NCI-H1105 (cell line): ENCODE measurements at regions not wholly inside any gene's neighbourhood (a gene's known extent, or its start where the extent isn't known, plus 50 kb on each side); places are given as distances from the start of the nearest gene placed in this dataset.

Experiments
- DNase-seq: peaks from one replicate; lab custom pipeline; 2025; lab: John Stamatoyannopoulos, UW

DNA sequence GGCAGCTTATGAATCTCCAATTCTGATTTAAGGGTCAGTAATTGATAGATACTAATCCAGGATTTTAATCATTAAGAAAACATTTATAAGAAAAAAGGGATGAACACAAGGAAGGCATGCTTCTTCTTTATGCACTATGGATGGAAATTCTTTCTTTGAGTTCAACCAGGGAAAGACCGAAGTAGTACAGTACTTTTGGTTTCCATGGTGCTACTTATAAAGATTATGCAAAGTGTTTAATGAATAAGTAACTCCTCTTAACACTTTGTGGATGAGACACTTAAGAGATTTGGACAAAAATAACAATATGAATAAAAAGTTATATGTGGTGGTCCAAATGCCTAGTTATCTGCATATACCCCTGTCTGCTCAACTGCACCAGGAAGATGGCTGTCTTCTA lies 666.5 kb upstream of the FANCL start:
- no peak for DNase-seq

DNA sequence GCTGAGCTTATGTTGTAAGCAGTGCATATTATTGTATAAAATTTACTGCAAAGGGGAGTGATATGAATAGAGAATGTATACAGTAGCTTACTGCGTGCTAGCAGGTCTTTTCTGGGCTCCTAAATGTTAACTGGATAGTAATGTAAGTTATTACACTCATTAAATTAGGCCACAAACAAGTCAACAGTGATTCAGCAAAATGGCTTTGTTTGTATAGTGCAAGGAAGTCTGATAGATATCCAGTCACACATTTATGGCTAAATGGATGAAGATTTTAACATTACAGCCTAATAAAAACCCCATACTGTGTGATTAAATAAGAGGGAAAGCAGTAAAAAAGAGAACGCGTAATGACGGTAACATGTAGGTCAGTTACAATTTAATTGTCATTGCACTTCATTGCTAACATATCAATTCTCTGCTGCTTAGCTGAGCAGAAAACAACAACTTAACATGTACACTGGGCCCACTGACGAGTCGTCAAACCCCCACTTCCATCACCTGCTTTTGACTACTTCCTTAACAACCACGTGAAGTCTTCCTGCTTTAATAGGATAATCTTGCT lies 665.0 kb upstream of the FANCL start:
- peak; percentile 23 for DNase-seq

- no peak for DNase-seq
Measured at GRCh38 chr2:58904095-58904494, 663.0 kb upstream of the FANCL start.

GRCh38 chr2:58903427-58903826 lies 662.3 kb upstream of the FANCL start:
- no peak for DNase-seq

GRCh38 chr2:58900246-58901027 lies 659.3 kb upstream of the FANCL start:
- DNase-seq = no peak

DNA sequence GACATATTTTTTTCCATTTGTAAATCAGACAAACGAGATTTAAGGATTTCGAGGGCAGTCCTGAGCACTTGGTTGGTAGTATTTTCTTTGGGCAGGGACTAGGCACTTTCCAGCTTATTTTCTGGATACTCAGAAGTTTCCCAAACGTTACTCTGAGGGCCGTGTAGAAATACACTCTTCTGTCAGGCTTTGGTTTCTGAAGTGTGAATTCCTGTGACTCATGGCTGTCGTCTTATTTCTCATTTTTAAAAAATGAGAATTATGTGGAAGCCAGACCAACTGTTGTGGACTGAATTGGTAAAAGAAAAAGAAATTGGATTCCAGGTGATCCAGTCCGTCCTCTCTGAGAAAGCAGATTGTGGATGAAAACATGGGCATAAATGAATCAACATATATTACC lies 658.6 kb upstream of the FANCL start:
- DNase-seq = no peak

DNA sequence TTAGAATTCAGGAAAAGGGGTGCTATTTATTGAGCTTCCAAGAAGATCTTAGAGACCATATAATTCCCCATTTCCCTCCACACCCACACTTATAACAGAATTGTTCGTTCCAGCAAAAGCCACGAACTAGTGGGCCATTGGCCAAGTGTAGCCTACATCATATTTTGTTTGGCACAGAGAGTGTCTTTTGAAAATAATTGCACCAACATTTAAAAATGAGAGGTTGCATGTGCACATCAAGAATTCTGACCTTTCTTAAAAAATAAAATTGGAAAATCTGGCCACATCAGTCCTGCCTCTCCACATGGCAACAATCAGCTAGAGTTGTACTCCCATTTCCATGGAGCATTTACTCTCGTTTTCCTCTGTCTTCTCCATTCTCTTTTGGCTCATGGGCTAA lies 655.5 kb upstream of the FANCL start:
- no peak for DNase-seq

GRCh38 chr2:58895857-58896256 lies 654.7 kb upstream of the FANCL start:
- DNase-seq = no peak

DNA sequence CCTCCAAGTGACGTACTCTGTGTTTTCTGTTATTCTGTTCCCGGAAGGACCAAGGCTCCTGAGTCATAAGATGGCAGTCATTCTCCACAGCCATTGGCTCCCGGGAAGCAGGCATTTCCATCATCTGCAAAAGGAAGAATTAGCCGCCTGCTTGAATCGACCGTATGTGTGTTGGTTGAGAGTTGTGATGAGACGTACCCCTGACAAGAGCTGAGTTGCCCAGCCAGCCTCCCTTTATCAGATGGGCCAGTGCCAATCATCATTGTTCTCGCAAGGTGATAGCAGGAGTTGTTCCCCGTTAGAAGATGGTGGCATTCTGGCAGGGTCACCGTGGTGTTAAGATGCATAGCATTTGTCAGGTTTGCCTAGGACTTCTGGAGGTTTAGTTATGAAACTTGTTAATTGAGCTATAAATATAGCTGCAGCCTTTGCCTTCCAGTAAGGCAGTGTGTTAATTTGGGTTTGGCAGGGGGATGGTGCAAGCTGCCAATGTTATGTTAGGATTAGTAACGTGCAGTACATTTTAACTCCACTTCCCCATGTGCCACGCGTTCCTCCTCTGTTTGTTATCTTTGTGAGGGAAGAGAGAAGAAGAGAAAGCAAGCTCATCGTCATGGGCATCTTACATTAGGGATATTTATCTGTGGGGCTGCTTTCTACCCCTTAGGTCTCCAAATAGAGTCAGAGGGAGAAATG lies 652.7 kb upstream of the FANCL start:
- DNase-seq = no peak

- no peak for DNase-seq
Measured at GRCh38 chr2:58891828-58892377, 650.8 kb upstream of the FANCL start.

GRCh38 chr2:58890865-58891525 lies 649.9 kb upstream of the FANCL start:
- no peak for DNase-seq

DNA sequence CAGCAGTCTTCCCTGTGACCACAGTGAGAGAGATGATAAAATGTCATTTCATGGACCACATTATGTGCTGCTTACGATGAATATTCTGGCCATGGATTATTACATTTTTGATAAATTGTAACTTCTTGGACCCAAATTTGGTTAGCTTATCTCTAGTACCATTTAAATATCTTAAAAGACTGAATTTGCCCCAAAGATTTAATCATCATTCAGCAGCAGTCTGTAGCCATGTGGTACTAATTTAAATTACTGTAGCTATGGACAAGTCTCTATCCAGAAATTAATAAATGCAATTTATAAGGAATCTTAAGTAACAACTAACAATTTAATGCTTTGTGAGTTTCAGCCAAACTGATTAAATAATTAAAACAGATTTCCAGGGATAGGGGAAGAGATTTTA lies 644.9 kb upstream of the FANCL start:
- DNase-seq = no peak

- no peak for DNase-seq
Measured at GRCh38 chr2:58879834-58880233, 638.7 kb upstream of the FANCL start.

- DNase-seq = no peak
Measured at GRCh38 chr2:58878778-58879177, 637.7 kb upstream of the FANCL start.

DNA sequence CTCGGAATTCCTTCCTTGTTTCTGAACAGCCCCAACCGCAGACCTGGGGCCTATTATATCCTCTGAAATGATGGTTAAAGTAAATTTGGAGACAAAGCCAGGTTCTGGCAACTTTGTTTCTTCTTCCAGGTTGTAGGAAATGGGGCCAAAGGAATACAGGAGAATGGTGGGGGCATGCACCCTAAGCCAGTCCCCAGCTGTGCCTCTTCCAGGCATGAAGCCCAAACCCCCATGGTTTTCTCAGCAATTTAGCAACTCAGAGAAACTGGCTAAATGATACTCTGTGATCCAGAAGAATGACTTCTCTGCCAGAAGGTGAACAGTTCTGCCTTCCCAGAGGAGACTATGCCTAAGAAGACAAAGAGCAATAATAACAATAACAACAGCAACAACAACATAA lies 635.0 kb upstream of the FANCL start:
- no peak for DNase-seq

GRCh38 chr2:58875436-58875835 lies 634.3 kb upstream of the FANCL start:
- no peak for DNase-seq

GRCh38 chr2:58871469-58872142 lies 630.5 kb upstream of the FANCL start:
- DNase-seq = no peak

GRCh38 chr2:58870704-58871103 lies 629.6 kb upstream of the FANCL start:
- no peak for DNase-seq

GRCh38 chr2:58866946-58867345 lies 625.8 kb upstream of the FANCL start:
- no peak for DNase-seq

DNA sequence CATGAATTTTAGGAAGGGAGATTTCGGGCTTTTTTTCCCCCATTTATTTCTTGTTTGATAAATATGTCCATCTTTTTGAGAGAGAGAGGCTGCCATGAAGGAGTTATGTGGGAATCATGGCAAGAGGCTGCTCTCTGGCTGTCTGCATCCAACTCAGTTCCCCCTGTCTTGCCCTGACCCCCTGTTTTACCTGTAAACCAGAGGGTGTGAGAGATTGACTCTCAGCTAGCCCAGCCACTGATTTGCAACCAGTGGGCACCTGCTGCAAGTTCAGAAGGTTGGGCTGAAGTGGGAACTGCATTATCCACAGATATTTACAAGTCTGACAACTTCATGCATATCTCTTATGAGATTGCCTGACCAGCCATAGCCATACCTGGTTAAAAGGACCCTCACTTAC lies 625.4 kb upstream of the FANCL start:
- DNase-seq = no peak

- no peak for DNase-seq
Measured at GRCh38 chr2:58866040-58866439, 624.9 kb upstream of the FANCL start.

DNA sequence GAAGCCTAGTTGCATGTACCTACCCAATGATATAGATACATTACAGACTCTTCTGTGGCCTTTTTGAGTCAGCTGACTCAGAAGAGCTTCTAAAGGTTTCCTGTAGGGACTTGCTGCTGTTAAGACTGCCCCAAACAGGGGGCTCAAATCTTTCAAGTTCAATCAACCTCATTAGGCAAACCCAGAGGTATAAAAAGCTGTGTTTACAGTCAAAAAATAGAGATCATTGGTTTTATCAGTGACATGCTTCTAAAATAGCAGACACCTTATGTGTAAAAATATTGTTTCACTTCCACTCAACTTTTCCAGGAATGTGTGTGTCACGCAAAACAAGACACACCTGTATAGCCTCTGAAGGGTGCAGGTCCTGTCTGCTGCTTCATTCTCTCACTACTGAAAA lies 624.3 kb upstream of the FANCL start:
- no peak for DNase-seq
